Neuronal stem cell (in vitro differentiated cells): ENCODE measurements at regions not wholly inside any gene's neighbourhood (a gene's known extent, or its start where the extent isn't known, plus 50 kb on each side); places are given as distances from the start of the nearest gene placed in this dataset.

ENCODE experiments used
- DNase-seq: peaks from one replicate; pipeline ENCODE4 v3.0.0-alpha.2; 2013; ENCODE audit warnings: low spot score
- H2AFZ ChIP-seq: one replicate; pipeline ENCODE4 v1.6.1; 2013; ENCODE audit warnings: mild to moderate bottlenecking, low read length, inconsistent platforms
- H2AK5ac ChIP-seq: 2 replicates; pipeline ENCODE4 v1.6.1; 2013; ENCODE audit warnings: low read depth, mild to moderate bottlenecking, inconsistent platforms, low read length, moderate library complexity, mixed read lengths
- H2BK120ac ChIP-seq: 2 replicates; pipeline ENCODE4 v1.6.1; 2013; ENCODE audit warnings: low read depth, mild to moderate bottlenecking, inconsistent platforms, low read length, moderate library complexity, mixed read lengths
- H2BK12ac ChIP-seq: one replicate; pipeline ENCODE4 v1.6.1; 2013; ENCODE audit warnings: low read length, inconsistent platforms
- H2BK15ac ChIP-seq: 2 replicates; pipeline ENCODE4 v1.6.1; 2013; ENCODE audit warnings: mild to moderate bottlenecking, low read length, inconsistent platforms, mixed read lengths
- H2BK5ac ChIP-seq: one replicate; pipeline ENCODE4 v1.6.1; 2013; ENCODE audit warnings: inconsistent platforms, mild to moderate bottlenecking, low read length, moderate library complexity
- H3K14ac ChIP-seq: one replicate; pipeline ENCODE4 v1.6.1; 2013; ENCODE audit warnings: low read length, inconsistent platforms
- H3K18ac ChIP-seq: 2 replicates; pipeline ENCODE4 v1.6.1; 2013; ENCODE audit warnings: low read length, inconsistent platforms
- H3K23ac ChIP-seq: 2 replicates; pipeline ENCODE4 v1.6.1; 2013; ENCODE audit warnings: low read depth, mild to moderate bottlenecking, mixed read lengths, low read length, inconsistent platforms; ENCODE audit not compliant: poor library complexity
- H3K27ac ChIP-seq: replicated peaks from 3 replicates; pipeline ENCODE4 v1.5.1; 2013; ENCODE audit warnings: low read length, inconsistent platforms
- H3K27me3 ChIP-seq, 3 experiments: 2 replicates each; pipeline ENCODE4 v1.6.1; 2013; ENCODE audit warnings: low read length in 3 of 3, mild to moderate bottlenecking in 2 of 3, inconsistent platforms in 1 of 3, low read depth in 1 of 3, mixed read lengths in 1 of 3, moderate library complexity in 1 of 3; ENCODE audit not compliant: control insufficient read depth in 3 of 3, insufficient read depth in 3 of 3
- H3K36me3 ChIP-seq, 2 donors: replicated peaks in 1 of 2; 2 replicates each; pipeline ENCODE4 v1.6.1; 2013; ENCODE audit warnings: low read length in 2 of 2; ENCODE audit not compliant: control insufficient read depth in 2 of 2, insufficient read depth in 2 of 2
- H3K4ac ChIP-seq: 2 replicates; pipeline ENCODE4 v1.6.1; 2013; ENCODE audit warnings: inconsistent platforms, mild to moderate bottlenecking, low read length, moderate library complexity
- H3K4me1 ChIP-seq, 2 donors: 1 replicate in 1 of 2; 2 replicates in 1 of 2; pipeline ENCODE4 v1.6.1; 2013; ENCODE audit warnings: low read length in 2 of 2, low read depth in 1 of 2; ENCODE audit not compliant: control insufficient read depth in 2 of 2, insufficient read depth in 1 of 2
- H3K4me2 ChIP-seq: one replicate; pipeline ENCODE4 v1.6.1; 2013; ENCODE audit warnings: mild to moderate bottlenecking, low read length, inconsistent platforms; ENCODE audit not compliant: insufficient read depth, poor library complexity, severe bottlenecking
- H3K4me3 ChIP-seq, 2 donors: 2 replicates each; pipeline ENCODE4 v1.5.1; 2013; ENCODE audit warnings: low read length in 2 of 2, mild to moderate bottlenecking in 2 of 2, inconsistent platforms in 1 of 2, moderate library complexity in 1 of 2
- H3K79me1 ChIP-seq: one replicate; pipeline ENCODE4 v1.6.1; 2013; ENCODE audit warnings: low read depth, mild to moderate bottlenecking, inconsistent platforms, low read length, moderate library complexity
- H3K9ac ChIP-seq: one replicate; pipeline ENCODE4 v1.6.1; 2013; ENCODE audit warnings: mild to moderate bottlenecking, low read depth, low read length, inconsistent platforms; ENCODE audit not compliant: poor library complexity
- H3K9me3 ChIP-seq, 2 donors: replicated peaks in 1 of 2; 2 replicates each; pipeline versions ENCODE3 to v1.6.1; 2013; ENCODE audit warnings: low read length in 2 of 2, mild to moderate bottlenecking in 2 of 2, inconsistent platforms in 1 of 2, low read depth in 1 of 2, mixed read lengths in 1 of 2, moderate library complexity in 1 of 2; ENCODE audit not compliant: control insufficient read depth in 2 of 2, insufficient read depth in 1 of 2
- H4K8ac ChIP-seq: one replicate; pipeline ENCODE4 v1.6.1; 2013; ENCODE audit warnings: low read depth, mild to moderate bottlenecking, inconsistent platforms, low read length, moderate library complexity
- H4K91ac ChIP-seq: one replicate; pipeline ENCODE4 v1.6.1; 2013; ENCODE audit warnings: low read length, low read depth, mild to moderate bottlenecking, inconsistent platforms; ENCODE audit not compliant: poor library complexity
- WGBS, 2 donors: extraction: QIAGEN DNeasy Blood & Tissue Kit; methylation state at CpG; one replicate each; pipeline ENCODE4 v1.1.7; 2013; ENCODE audit warnings: missing lambda C conversion rate in 2 of 2, mixed read lengths in 1 of 2; ENCODE audit not compliant: insufficient read length in 2 of 2, insufficient replicate concordance in 1 of 2; ENCODE audit errors: extremely low coverage in 2 of 2; 5-methylcytosine and 5-hydroxymethylcytosine counted together

DNA sequence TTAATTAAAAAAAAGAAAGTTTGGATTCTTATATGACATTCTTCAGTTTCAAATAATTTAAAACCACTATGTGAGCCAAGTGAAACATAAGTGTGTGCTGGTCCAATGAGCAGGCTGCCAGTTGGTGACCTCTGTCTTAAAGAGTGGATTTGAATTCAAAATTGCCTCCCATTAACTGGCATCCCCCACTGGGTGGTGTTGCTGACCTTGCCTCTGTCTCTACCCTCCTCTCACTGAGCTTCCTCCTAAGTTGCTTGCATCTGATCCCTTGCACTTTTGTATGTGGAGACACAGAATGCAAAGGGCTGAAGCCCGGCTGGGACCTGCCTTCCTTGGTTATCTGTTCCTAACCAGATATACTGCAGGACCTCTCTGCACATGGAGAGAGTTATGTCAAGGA lies 160.6 kb downstream of the CYLD start:
- no peak overlapping the region for H3K18ac ChIP-seq
- H2AK5ac ChIP-seq = no peak overlapping the region
- no peak overlapping the region for H3K4me3 ChIP-seq
- no peak overlapping the region for H3K23ac ChIP-seq
- H3K79me1 ChIP-seq = no peaks in the 10 kb centered on the region
- H2BK120ac ChIP-seq = no peak overlapping the region
- no peak overlapping the region for H2BK15ac ChIP-seq
- H3K27me3 ChIP-seq = peaks cover 0 to 4% (median 0%) of the 10 kb centered on the region in 3 experiments
- H3K36me3 ChIP-seq = no peaks in the 10 kb centered on the region
- H2BK12ac ChIP-seq = no peak overlapping the region
- no peak overlapping the region for H3K4ac ChIP-seq
- H3K14ac ChIP-seq = no peak overlapping the region
- no peak overlapping the region for H3K9ac ChIP-seq
- H3K9me3 ChIP-seq = no peaks in the 10 kb centered on the region
- H3K4me2 ChIP-seq = no peak overlapping the region
- no CpG with 5 or more reads among the region's 1 CpG for WGBS, 2 donors
- no peak overlapping the region for H3K27ac ChIP-seq
- H4K8ac ChIP-seq = no peak overlapping the region
- H2AFZ ChIP-seq = no peak overlapping the region
- no peak for DNase-seq
- no peak overlapping the region for H4K91ac ChIP-seq
- no peak overlapping the region for H2BK5ac ChIP-seq
- H3K4me1 ChIP-seq = no peaks in the 10 kb centered on the region

DNA sequence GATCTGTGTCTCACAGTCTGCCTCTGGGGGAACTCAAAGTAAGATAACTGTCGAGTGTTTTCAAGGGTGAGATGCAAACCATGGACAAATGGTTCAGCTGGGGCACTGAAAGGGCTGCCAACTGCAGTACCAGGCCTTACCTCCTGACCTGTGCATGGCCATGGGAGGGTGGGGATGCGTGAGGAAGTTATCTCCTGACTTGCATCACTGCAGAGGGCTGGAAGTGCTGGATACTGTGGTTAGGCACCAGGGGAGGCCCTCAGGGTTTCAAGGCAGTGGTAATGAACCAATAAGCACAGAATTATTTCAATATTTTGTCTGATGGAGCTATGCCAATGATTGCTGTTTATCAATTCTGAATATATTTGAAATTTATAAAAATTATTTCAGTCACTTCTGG lies 159.2 kb downstream of the CYLD start:
- peaks cover 0 to 4% (median 0%) of the 10 kb centered on the region in 3 experiments for H3K27me3 ChIP-seq
- no peak for DNase-seq
- WGBS, 2 donors = no CpG with 5 or more reads among the region's 2 CpGs
- no peak overlapping the region for H2AFZ ChIP-seq
- H2BK120ac ChIP-seq = no peak overlapping the region
- H3K4me3 ChIP-seq = no peak overlapping the region
- no peak overlapping the region for H2BK12ac ChIP-seq
- no peak overlapping the region for H3K4me2 ChIP-seq
- no peak overlapping the region for H4K8ac ChIP-seq
- H3K27ac ChIP-seq = no peak overlapping the region
- no peak overlapping the region for H3K9ac ChIP-seq
- no peak overlapping the region for H2BK5ac ChIP-seq
- no peak overlapping the region for H4K91ac ChIP-seq
- H3K23ac ChIP-seq = no peak overlapping the region
- H3K18ac ChIP-seq = no peak overlapping the region
- no peaks in the 10 kb centered on the region for H3K9me3 ChIP-seq
- H3K14ac ChIP-seq = no peak overlapping the region
- H2AK5ac ChIP-seq = no peak overlapping the region
- no peaks in the 10 kb centered on the region for H3K79me1 ChIP-seq
- no peak overlapping the region for H3K4ac ChIP-seq
- H3K4me1 ChIP-seq = no peaks in the 10 kb centered on the region
- H2BK15ac ChIP-seq = no peak overlapping the region
- no peaks in the 10 kb centered on the region for H3K36me3 ChIP-seq

DNA sequence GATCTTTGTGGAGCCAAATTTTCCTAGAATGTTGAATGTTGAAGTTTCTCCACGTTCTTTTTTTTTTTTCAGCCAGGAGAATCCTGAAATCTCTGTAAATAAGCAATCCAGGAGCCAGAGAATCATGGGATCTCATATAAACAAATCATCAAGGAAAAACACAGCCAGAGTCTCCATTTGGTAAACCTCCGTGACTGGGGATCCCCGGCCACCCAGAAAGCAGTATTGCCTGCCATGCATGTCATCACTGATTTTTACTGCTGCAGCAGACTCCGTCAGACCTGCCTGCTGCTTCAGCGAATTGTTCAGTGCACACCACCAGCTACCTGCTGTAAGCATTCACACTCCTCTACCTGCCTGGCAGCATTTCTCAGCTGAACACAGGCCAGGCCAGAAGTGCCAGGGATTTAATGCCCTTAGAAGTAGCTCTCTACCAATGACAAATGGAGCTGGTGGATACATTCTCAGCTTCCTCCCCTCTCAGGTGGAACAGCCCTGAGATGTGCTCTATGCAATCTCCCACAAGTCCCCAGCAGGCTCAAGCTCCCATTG lies 158.6 kb downstream of the CYLD start:
- H3K4me1 ChIP-seq = no peaks in the 10 kb centered on the region
- H3K4ac ChIP-seq = no peak overlapping the region
- H3K27ac ChIP-seq = no peak overlapping the region
- H2BK5ac ChIP-seq = no peak overlapping the region
- peaks cover 0 to 4% (median 0%) of the 10 kb centered on the region in 3 experiments for H3K27me3 ChIP-seq
- no peak overlapping the region for H2AFZ ChIP-seq
- H2BK15ac ChIP-seq = no peak overlapping the region
- H3K4me3 ChIP-seq = no peak overlapping the region
- H3K14ac ChIP-seq = peak overlapping the region; percentile 60
- no peak overlapping the region for H3K18ac ChIP-seq
- H3K36me3 ChIP-seq = no peaks in the 10 kb centered on the region
- no peaks in the 10 kb centered on the region for H3K9me3 ChIP-seq
- no peak overlapping the region for H2BK12ac ChIP-seq
- H3K9ac ChIP-seq = no peak overlapping the region
- H3K79me1 ChIP-seq = no peaks in the 10 kb centered on the region
- DNase-seq = no peak
- no peak overlapping the region for H2AK5ac ChIP-seq
- H4K91ac ChIP-seq = no peak overlapping the region
- H4K8ac ChIP-seq = no peak overlapping the region
- H3K4me2 ChIP-seq = no peak overlapping the region
- H2BK120ac ChIP-seq = no peak overlapping the region
- WGBS, 2 donors = no CpG with 5 or more reads among the region's 5 CpGs
- no peak overlapping the region for H3K23ac ChIP-seq

DNA sequence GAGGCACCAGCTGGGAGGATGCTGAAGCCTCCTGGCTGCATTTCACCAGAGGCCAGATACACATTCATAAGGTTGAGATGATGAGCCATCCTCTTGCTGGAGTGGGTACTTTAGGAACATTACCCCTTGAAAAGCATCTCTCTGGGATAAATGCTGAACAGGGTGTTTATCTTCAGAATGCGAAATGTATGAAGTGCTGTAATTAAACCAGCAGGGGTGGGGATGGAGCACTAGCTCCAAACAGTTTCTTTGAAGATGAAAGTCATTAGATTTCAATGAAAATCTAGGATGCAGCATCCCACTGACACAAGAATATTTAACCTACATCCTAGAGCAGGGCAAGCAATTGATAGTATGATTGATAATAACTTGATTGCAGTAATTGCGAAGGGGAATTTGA lies 158.1 kb downstream of the CYLD start:
- no peak overlapping the region for H2BK120ac ChIP-seq

More for the DNA sequence above, 158.1 kb downstream of the CYLD start:
- no peak overlapping the region for H3K4me2 ChIP-seq
- H3K23ac ChIP-seq = no peak overlapping the region
- no peak overlapping the region for H2BK12ac ChIP-seq
- no peak overlapping the region for H3K27ac ChIP-seq
- H2AK5ac ChIP-seq = no peak overlapping the region
- DNase-seq = no peak
- H3K79me1 ChIP-seq = no peaks in the 10 kb centered on the region
- no peak overlapping the region for H3K4me3 ChIP-seq
- H3K4me1 ChIP-seq = no peaks in the 10 kb centered on the region
- peaks cover 0 to 4% (median 0%) of the 10 kb centered on the region in 3 experiments for H3K27me3 ChIP-seq
- H3K9me3 ChIP-seq = no peaks in the 10 kb centered on the region
- H4K91ac ChIP-seq = no peak overlapping the region
- H3K9ac ChIP-seq = no peak overlapping the region
- no peak overlapping the region for H3K18ac ChIP-seq
- no peaks in the 10 kb centered on the region for H3K36me3 ChIP-seq
- no peak overlapping the region for H4K8ac ChIP-seq
- no peak overlapping the region for H3K14ac ChIP-seq
- no peak overlapping the region for H2BK15ac ChIP-seq
- no peak overlapping the region for H2BK5ac ChIP-seq
- WGBS, 2 donors = 100% methylated on average over 1 of the region's 2 CpGs; no CpG with 5 or more reads in 1 of the 2 donors
- H3K4ac ChIP-seq = no peak overlapping the region
- H2AFZ ChIP-seq = no peak overlapping the region
